ENCODE measurements at regions not wholly inside any gene's neighbourhood (a gene's known extent, or its start where the extent isn't known, plus 50 kb on each side); places are given as distances from the start of the nearest gene placed in this dataset.

DNA sequence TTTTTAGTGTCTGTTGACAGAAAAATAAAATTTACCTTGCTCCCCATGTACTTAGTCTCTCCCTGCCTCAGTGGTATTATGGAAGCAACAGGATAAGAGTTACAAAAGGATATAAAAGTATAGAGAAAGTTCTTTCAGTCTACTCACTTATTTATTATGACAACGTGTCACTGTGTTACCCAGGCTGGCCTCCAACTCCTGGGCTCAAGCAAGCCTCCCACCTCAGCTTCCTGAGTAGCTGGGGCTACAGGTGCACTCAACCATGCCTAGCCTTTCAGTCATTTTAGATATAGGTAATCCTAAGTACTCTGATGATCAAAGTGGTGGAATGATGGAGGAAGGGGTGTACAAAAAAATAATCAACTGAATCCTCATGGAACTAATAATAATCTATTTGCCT, 215.2 kb upstream of the MKLN1 start:
- DNase-seq = no peak

DNA sequence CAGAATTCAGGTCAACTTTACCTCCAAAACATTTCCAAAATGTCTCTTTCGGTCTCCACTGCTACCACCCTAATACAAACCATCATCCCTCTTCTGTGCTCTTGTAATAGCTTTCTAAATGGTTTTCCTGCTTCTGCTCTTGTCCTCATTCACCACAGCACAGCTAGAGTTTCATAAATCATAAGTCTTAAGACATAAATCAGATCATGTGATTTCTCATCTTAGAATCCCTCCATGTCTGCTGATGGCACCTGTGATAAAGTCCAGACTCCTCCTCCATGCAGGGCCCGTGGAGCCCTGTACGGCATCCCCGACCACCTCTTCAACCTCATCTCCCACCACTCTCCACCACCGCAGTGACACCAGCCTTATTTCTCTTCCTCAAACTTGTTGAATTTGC, 212.3 kb upstream of the MKLN1 start:
- no peak for DNase-seq

DNA sequence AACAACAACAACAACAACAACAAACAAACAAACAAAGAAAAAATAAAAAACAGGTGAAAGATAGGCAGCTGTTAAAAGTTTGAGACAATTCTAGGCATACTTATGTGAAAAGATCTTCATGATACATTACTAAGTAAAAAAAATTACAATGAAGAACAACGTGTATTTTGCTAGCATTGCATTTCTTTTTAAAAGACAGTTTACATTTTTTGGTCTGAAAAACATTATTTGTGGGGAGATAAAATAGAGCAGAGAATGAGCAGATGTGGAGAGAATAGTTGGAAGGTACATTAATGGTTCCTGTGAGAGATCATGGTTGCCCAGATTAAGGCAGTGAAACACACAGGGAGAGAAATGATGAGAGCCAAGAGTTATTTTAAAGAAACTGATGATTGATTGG, 210.2 kb upstream of the MKLN1 start:
- no peak for DNase-seq

GRCh38 chr7:131119381-131119780, 208.3 kb upstream of the MKLN1 start:
- no peak for DNase-seq

DNA sequence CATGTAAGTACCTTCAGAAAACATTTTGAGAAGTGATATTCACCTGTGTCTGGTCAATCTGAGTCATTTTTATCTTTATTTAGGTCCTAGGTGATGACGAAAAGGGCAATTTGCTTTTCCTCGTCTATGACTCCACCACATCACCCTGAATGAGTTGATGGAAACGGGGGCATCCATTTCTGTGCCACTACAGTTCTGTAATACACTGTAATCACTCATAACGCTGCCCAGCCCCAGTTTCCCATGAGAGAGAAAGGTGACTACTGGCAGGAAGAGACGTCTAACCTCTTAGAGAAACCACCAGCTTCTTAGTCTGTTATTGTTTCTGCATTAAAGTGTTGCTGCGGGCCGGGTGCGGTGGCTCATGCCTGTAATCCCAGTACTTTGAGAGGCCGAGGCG, 205.3 kb upstream of the MKLN1 start:
- DNase-seq = no peak

- no peak for DNase-seq
Observed at GRCh38 chr7:131124001-131124629, 203.6 kb upstream of the MKLN1 start.

DNA sequence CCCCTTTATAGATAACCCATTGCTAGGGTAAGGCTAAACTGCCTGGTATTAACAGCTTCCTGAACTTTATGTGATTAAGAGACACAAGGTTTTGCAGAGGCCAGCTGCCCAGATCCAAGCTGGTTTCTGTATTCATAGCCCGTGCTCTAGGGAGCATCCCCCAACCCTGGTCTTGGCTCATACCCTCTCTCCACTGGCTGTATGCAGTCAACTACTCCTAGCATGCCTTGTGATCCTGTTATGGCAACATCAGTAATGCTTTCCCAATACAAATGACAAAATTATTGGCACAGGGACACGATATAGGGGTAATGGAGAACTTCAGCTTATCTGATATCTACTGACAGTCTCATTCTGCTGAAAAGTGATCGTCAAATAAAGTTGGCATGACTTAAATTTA, 202.8 kb upstream of the MKLN1 start:
- DNase-seq = no peak

GRCh38 chr7:131130324-131130723, 197.4 kb upstream of the MKLN1 start:
- DNase-seq = no peak

GRCh38 chr7:131131012-131131745, 196.5 kb upstream of the MKLN1 start:
- no peak for DNase-seq

GRCh38 chr7:131131746-131132431, 195.8 kb upstream of the MKLN1 start:
- DNase-seq = no peak

DNA sequence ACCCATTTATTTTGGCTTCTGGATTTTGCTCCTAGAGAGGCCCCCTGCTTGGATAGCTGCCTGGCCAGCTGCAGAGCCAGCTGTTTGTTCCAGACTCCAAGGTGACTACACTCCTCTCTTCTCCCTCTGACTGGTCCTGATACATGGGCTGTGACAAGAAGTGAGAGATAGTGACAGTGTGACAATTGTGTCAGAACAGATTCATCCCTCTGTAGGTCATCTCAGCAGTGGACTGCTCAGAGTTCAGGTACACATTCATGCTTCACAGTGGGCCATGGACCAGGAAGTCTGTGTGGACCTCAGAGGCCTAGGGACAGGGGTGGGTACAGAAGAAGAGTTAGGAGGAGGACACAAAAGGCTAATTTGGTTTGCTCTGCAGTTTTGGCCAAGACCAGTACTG, 188.2 kb upstream of the MKLN1 start:
- no peak for DNase-seq

DNA sequence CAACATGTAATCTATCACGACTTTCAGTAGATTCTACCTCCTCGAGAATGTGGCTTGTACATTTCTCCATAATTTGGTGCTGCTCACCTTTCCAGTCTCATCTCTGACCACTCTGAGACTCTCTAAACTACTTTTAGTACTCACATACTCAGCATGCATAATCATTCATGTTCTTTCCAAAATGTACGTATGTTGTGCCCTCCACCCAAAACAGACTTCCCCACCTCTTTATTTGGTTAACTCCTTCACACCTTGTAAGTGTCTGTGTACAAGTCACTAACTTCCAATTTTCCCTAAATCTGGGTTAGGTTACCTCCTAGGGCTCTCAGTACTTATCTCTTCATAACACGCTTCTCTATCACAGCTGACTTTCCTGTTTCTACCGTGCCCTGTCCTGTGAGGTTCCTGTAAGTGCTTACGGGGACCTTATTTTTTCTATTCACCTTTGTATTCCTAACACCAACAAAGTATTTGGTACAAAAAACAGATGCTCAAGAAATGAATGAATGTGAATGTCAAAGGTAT, 186.2 kb upstream of the MKLN1 start:
- no peak for DNase-seq

- DNase-seq = no peak
Observed at GRCh38 chr7:131143869-131144268, 183.8 kb upstream of the MKLN1 start.

GRCh38 chr7:131145026-131145425, 182.7 kb upstream of the MKLN1 start:
- no peak for DNase-seq

DNA sequence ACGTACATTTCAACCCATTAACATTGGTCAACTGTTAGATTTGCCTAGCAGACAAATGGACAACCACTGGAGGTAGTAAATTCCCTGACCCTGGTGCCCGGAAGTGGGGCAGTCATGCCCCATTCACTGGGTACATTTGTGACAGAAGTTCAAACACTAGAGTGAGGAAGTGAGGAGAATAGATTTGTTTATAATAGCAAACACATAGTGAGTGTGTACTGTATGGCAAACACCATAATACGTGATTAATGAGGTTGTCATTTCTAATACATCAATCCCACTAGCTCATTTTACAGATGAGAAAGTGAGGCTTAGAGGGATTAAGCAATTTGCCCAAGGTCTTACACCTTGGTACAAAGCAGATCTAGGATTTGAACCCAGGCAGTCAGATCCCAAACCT, 181.9 kb upstream of the MKLN1 start:
- no peak for DNase-seq

DNA sequence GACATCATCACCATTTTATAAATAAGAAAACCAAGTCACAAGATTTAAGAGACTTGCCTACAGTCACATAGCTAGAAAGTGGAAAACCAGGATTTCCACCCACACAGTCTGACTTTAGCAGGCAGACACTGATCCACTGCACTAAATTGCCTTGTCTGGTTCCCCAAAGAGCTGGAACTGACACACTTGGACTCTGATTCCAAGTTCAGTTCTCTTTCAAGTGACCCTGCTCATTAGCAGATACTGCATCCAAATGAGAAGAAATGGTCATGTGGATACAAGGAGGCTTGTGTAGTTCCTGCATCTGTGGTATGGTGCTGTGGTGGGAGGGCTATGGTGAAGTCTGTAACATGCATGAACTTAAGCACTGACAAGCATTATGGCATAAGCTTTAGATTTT, 180.1 kb upstream of the MKLN1 start:
- no peak for DNase-seq

GRCh38 chr7:131148258-131148657, 179.4 kb upstream of the MKLN1 start:
- no peak for DNase-seq

DNA sequence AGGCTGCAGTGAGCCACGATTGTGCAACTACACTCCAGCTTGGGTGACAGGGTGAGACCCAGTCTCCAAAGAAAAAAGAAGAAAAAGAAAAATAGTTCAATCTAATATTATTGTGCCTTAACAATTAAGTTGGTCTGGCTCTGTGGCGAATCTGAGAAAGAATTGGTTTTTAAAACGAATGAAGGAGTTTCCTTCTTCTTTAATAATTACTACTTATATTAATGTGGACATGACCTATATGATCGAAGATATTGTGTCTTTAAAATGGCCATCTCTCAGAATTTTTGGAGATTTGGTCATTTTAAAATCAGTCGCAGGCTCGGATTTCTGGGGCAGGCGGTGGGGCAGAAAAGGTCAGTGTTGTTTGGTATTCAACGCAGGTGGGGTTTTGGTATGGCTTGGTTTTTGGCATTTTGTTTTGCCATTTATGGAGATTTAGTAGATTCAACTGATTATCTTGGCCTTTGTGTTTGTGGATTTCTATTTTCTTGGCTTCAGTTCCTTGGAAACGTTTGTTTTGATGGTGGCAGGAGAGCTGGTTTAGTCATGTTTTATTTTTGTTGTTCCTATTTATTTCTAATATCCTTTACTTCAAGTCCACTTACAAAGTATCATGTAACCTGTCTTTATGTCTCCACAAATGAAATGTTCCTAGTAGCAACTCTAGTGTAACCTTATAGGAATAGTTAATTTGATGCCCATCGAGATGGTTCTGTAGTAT, 178.8 kb upstream of the MKLN1 start:
- DNase-seq = no peak

- DNase-seq = no peak
Observed at GRCh38 chr7:131149429-131149773, 178.3 kb upstream of the MKLN1 start.

- no peak for DNase-seq
Observed at GRCh38 chr7:131149840-131150239, 177.8 kb upstream of the MKLN1 start.

DNA sequence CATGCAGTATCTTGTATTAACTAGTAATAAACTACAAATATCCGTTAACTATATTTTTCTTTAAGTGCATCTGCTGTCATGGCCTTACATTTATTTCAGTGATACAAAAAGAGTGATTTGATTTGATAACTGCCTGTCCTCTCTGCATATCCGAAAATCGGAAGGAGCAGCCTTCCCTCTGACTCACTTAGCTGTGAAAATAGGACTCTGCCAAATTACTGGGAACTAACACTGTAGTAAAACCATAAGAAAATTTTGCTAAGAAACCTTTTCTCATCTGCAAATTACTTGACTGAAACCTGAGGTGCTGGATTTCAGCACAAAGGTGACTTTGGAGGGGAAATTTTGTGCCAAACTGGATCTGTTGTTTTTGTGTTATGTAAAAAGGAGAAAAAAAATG, 176.6 kb upstream of the MKLN1 start:
- DNase-seq = no peak

GRCh38 chr7:131152766-131153165, 174.9 kb upstream of the MKLN1 start:
- DNase-seq = no peak

GRCh38 chr7:131154380-131154779, 173.3 kb upstream of the MKLN1 start:
- DNase-seq = no peak
